ENCODE measurements at regions not wholly inside any gene's neighbourhood (a gene's known extent, or its start where the extent isn't known, plus 50 kb on each side); places are given as distances from the start of the nearest gene placed in this dataset.

GRCh38 chr2:2689306-2689705 is 358.2 kb upstream of the MYT1L start:
- TF ChIP-seq YY1 (IDR thresholded peaks at IDR 0.05; ENCODE audit: extremely low read depth, insufficient replicate concordance, low read depth, low read length) (no peak), POLR2AphosphoS5 (IDR thresholded peaks at IDR 0.05; ENCODE audit: low read depth, low read length) (no peak), ATF3 (IDR thresholded peaks at IDR 0.05) (no peak), CTCF (IDR thresholded peaks at IDR 0.05 in 2 of 3, conservative IDR thresholded peaks at IDR 0.05 in 1 of 3; ENCODE audit: borderline replicate concordance in 1 of 3, insufficient read depth in 1 of 3, low read depth in 2 of 3, low read length in 2 of 3) (no peak), SRF (IDR thresholded peaks at IDR 0.05; ENCODE audit: low read depth) (no peak), TCF7L2 (IDR thresholded peaks at IDR 0.05; ENCODE audit: borderline replicate concordance, extremely low read depth, insufficient read depth, insufficient read length) (no peak), EZH2 (IDR thresholded peaks at IDR 0.05) (no peak), ZBTB33 (IDR thresholded peaks at IDR 0.05; ENCODE audit: extremely low read depth, insufficient replicate concordance, low read length) (no peak), CEBPB (IDR thresholded peaks at IDR 0.05; ENCODE audit: low read depth) (no peak), REST (IDR thresholded peaks at IDR 0.05; ENCODE audit: low read depth) (no peak), POLR2A (IDR thresholded peaks at IDR 0.05; ENCODE audit: borderline replicate concordance, extremely low read depth, insufficient read depth, insufficient read length) (no peak), MAX (IDR thresholded peaks at IDR 0.05) (no peak)

Data from HCT116 (cell line).